Esophagus squamous epithelium (tissue), 4 donors: ENCODE measurements at regions not wholly inside any gene's neighbourhood (a gene's known extent, or its start where the extent isn't known, plus 50 kb on each side); places are given as distances from the start of the nearest gene placed in this dataset.

Source experiments
- POLR2A ChIP-seq, 4 donors: fragments of 450-650 bp; IDR thresholded peaks; one replicate each; pipeline ENCODE4 v1.6.1; 2017; ENCODE audit warnings: antibody characterized with exemption in 4 of 4, mild to moderate bottlenecking in 4 of 4, moderate library complexity in 3 of 4
- TF ChIP-seq, protein P1 (sequence below), 6 experiments: fragments of 450-650 bp in 4 of 6; fragments of 200-600 bp in 2 of 6; sonication (generic) in 2 of 6; IDR thresholded peaks; one replicate each; pipeline ENCODE4 v1.5.1; 2016 to 2019; ENCODE audit warnings: antibody characterized with exemption in 6 of 6, mild to moderate bottlenecking in 4 of 6, moderate library complexity in 4 of 6

- TF ChIP-seq POLR2A (IDR thresholded peaks at IDR 0.05), result no peak
- TF ChIP-seq, protein P1, sequence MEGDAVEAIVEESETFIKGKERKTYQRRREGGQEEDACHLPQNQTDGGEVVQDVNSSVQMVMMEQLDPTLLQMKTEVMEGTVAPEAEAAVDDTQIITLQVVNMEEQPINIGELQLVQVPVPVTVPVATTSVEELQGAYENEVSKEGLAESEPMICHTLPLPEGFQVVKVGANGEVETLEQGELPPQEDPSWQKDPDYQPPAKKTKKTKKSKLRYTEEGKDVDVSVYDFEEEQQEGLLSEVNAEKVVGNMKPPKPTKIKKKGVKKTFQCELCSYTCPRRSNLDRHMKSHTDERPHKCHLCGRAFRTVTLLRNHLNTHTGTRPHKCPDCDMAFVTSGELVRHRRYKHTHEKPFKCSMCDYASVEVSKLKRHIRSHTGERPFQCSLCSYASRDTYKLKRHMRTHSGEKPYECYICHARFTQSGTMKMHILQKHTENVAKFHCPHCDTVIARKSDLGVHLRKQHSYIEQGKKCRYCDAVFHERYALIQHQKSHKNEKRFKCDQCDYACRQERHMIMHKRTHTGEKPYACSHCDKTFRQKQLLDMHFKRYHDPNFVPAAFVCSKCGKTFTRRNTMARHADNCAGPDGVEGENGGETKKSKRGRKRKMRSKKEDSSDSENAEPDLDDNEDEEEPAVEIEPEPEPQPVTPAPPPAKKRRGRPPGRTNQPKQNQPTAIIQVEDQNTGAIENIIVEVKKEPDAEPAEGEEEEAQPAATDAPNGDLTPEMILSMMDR (IDR thresholded peaks at IDR 0.05), result no peak
These were observed 447.8 kb downstream of the USP25 start for GRCh38 chr21:16177532-16177931.
